HepG2 (cell line): ENCODE measurements at regions not wholly inside any gene's neighbourhood (a gene's known extent, or its start where the extent isn't known, plus 50 kb on each side); places are given as distances from the start of the nearest gene placed in this dataset.
A peak's percentile ranks its signal among the peaks of the same experiment; 100 is the strongest.

ENCODE experiments used
- ATAC-seq: fragments of 200-7000 bp; cut with Tn5 transposase; 3 replicates; pipeline ENCODE4 v1.9.1; 2020; ENCODE audit warnings: mild to moderate bottlenecking, moderate library complexity
- BruUV-seq: library from RNA; stranded (reverse); fragments of 400-500 nt; replicated peaks from 2 replicates; lab custom pipeline; 2021; lab: Mats Ljungman, UMichigan
- CTCF ChIA-PET: fragments of 300-600 bp; formaldehyde crosslinking; extraction: SDS; loops from one replicate; lab custom pipeline; 2021; ENCODE audit warnings: low total read pairs, inconsistent platforms, low intra/inter-chr PET ratio; lab: Yijun Ruan, JAX
- POLR2A ChIA-PET: fragments of 350-600 bp; sonication (Branson Sonifier 250); formaldehyde crosslinking; loops from one replicate; lab custom pipeline; 2020; ENCODE audit warnings: antibody characterized with exemption, inconsistent platforms; lab: Yijun Ruan, JAX
- DNase-seq: peaks from one replicate; pipeline ENCODE4 v3.0.0-alpha.2; 2015; ENCODE audit warnings: low spot score
- FAIRE-seq: peaks from 3 replicates; lab custom pipeline; 2011; peaks lifted over from hg19 to GRCh38; lab: Jason Lieb, UNC
- H2AFZ ChIP-seq: one replicate; pipeline ENCODE4 v1.6.1; 2011; ENCODE audit warnings: low read length, inconsistent platforms
- H3K27ac ChIP-seq: fragments of 300-600 bp; 3 replicates; pipeline ENCODE4 v1.8.0; 2011; ENCODE audit warnings: mixed run types, mild to moderate bottlenecking, mixed read lengths, low read length, inconsistent platforms; ENCODE audit not compliant: insufficient read depth; ENCODE audit errors: extremely low read length
- H3K27me3 ChIP-seq, 2 experiments: fragments of 200-600 bp in 1 of 2; 2 replicates in 1 of 2; 3 replicates in 1 of 2; pipeline versions ENCODE4 v1.6.0 to v1.8.0; 2011; ENCODE audit warnings: low read length in 2 of 2, mild to moderate bottlenecking in 2 of 2, moderate library complexity in 2 of 2, inconsistent platforms in 1 of 2; ENCODE audit not compliant: insufficient read depth in 2 of 2, control insufficient read depth in 1 of 2
- H3K36me3 ChIP-seq, 2 experiments: fragments of 200-600 bp in 1 of 2; replicated peaks in 1 of 2; 2 replicates in 1 of 2; 3 replicates in 1 of 2; pipeline versions ENCODE4 v1.5.1 to v1.8.0; 2011; ENCODE audit warnings: low read length in 2 of 2, inconsistent platforms in 1 of 2; ENCODE audit not compliant: insufficient read depth in 2 of 2, control insufficient read depth in 1 of 2
- H3K4me1 ChIP-seq: 2 replicates; pipeline ENCODE4 v1.5.1; 2012; ENCODE audit warnings: low read length, inconsistent platforms; ENCODE audit not compliant: insufficient read depth
- H3K4me2 ChIP-seq: 2 replicates; pipeline ENCODE4 v1.6.0; 2011; ENCODE audit warnings: low read depth, low read length, inconsistent platforms
- H3K4me3 ChIP-seq, 3 experiments: fragments of 200-600 bp in 1 of 3; sonication (generic), shearing (Covaris generic) in 1 of 3; replicated peaks in 1 of 3; 2 replicates each; pipeline ENCODE4 v1.5.1; 2011 to 2016; ENCODE audit warnings: low read length in 3 of 3, inconsistent platforms in 2 of 3, low read depth in 2 of 3, mild to moderate bottlenecking in 2 of 3, control low read depth in 1 of 3, mixed read lengths in 1 of 3; ENCODE audit not compliant: insufficient read depth in 1 of 3
- H3K79me2 ChIP-seq: one replicate; pipeline ENCODE4 v1.6.1; 2011; ENCODE audit warnings: low read length, inconsistent platforms; ENCODE audit not compliant: insufficient read depth
- H3K9ac ChIP-seq: 2 replicates; pipeline ENCODE4 v1.6.0; 2011; ENCODE audit warnings: mild to moderate bottlenecking, low read depth, low read length, inconsistent platforms; ENCODE audit not compliant: insufficient read depth
- H3K9me3 ChIP-seq: 2 replicates; pipeline ENCODE4 v1.5.1; 2012; ENCODE audit warnings: mild to moderate bottlenecking, low read length
- H4K20me1 ChIP-seq: 2 replicates; pipeline ENCODE4 v1.6.0; 2011; ENCODE audit warnings: inconsistent platforms, mild to moderate bottlenecking, low read length, moderate library complexity; ENCODE audit not compliant: insufficient read depth
- FOXK2 ChIP-seq: fragments of 450-650 bp; IDR thresholded peaks from 2 replicates; pipeline ENCODE4 v1.6.1; 2016
- MAFF ChIP-seq: IDR thresholded peaks from 2 replicates; pipeline ENCODE4 v1.6.1; 2011; ENCODE audit warnings: low read depth, low read length, improper control_type of control experiment
- MAFK ChIP-seq, 2 experiments: IDR thresholded peaks in 1 of 2; conservative IDR thresholded peaks in 1 of 2; 2 replicates each; pipeline ENCODE4 v1.6.1; 2011; ENCODE audit warnings: improper control_type of control experiment in 2 of 2, low read length in 2 of 2
- SSRP1 ChIP-seq: IDR thresholded peaks from 2 replicates; pipeline ENCODE4 v1.6.1; 2016; ENCODE audit warnings: control low read depth
- TCF7 ChIP-seq: sonication (generic); IDR thresholded peaks from 2 replicates; pipeline ENCODE4 v1.6.1; 2016; ENCODE audit warnings: antibody characterized with exemption, low read depth
- YEATS2 ChIP-seq: sonication (generic); formaldehyde crosslinking; IDR thresholded peaks from 2 replicates; pipeline ENCODE4 v1.4.0; 2020; ENCODE audit warnings: missing genetic modification reagents, borderline replicate concordance
- WGBS: methylation state at CpG from one replicate; pipeline ENCODE4 v1.1.6; 2017; ENCODE audit warnings: low lambda C conversion rate; 5-methylcytosine and 5-hydroxymethylcytosine counted together
- in situ Hi-C: cut with HindIII; loops from 2 replicates; pipeline ENCODE4 v1.10.0; 2017; ENCODE audit warnings: low pct_unique_long_range_greater_than_20kb; ENCODE audit not compliant: extremely low pct_ligation_motif_present
- intact Hi-C: fragments of 100-400 bp; cut with micrococcal nuclease; formaldehyde crosslinking; loops from one replicate; pipeline ENCODE4 v1.10.0; 2022; ENCODE audit not compliant: unreplicated experiment

DNA sequence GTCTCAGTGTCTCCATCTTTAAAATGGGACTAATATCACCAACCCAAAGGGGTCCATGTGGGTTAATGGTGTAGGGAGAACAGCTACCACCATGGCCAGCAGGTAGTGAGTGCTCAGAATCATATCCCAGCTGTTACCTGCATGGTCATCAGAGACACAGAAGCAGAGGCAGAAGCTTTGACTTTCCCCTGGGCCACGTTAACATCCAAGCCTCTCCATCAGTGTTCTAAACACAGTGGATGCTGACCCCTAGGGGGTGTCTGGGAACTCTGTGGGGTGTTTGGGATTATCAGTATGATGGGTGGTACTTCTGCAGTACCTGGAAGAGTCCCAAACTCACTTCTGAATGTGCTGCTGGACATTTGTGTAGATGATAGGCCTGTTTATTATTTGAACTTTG lies 93.6 kb downstream of the GYPC start:
- in situ Hi-C loops = no loop called here
- intact Hi-C loops = no loop called here
- FAIRE-seq = no peak

DNA sequence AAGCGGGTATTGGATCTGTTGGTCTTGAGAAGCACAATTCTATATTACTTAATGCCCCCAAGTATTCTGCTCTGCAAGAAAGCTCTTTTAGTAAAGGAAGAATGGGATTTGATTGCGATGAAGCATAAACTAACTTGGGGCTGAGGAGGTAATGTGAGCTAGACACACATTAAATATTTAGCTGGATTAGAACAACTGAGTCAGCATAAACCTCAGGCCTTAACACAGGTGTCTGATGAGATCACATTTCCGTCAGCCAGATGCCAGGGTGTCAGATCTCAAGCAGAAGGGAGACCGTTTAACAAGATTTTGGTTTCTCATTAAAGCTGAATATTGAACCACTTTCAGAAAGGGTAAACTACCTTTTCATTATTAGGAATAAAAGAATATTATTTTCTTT lies 94.5 kb downstream of the GYPC start:
- intact Hi-C loops = no loop called here
- in situ Hi-C loops = loop anchor here (25.0 kb wide), 1 partner anchor 988 kb away; no protein-coding TSS in a partner anchor
- Histone ChIP-seq H3K9me3 (no peaks in the 10 kb centered on the region), H3K4me2 (no peak overlapping the region), H2AFZ (no peak overlapping the region), H3K36me3 (no peaks in the 10 kb centered on the region), H4K20me1 (no peaks in the 10 kb centered on the region), H3K27ac (no peak overlapping the region), H3K79me2 (no peaks in the 10 kb centered on the region), H3K9ac (no peak overlapping the region), H3K4me3 (no peak overlapping the region), H3K4me1 (no peaks in the 10 kb centered on the region), H3K27me3 (peaks cover 2 to 7% of the 10 kb centered on the region in 2 experiments; a peak in 2 of 5 replicates)
- ATAC-seq (no peak), FAIRE-seq (no peak), DNase-seq (no peak)
- no peak for TF ChIP-seq SSRP1 (CRISPR knock-in tag)
- peak; percentile 91 to 96 for TF ChIP-seq MAFK (conservative IDR thresholded peaks at IDR 0.05 in 1 of 2, IDR thresholded peaks at IDR 0.05 in 1 of 2; ENCODE audit: low read length in 2 of 2)
- TF ChIP-seq MAFF = peak; percentile 93
- POLR2A ChIA-PET = no interaction called here
- WGBS = 3% methylated on average over 4 of the region's 4 CpGs
- BruUV-seq = no TSS peak
- CTCF ChIA-PET = no interaction called here

More for the DNA sequence above, 93.6 kb downstream of the GYPC start:
- no peak overlapping the region for H2AFZ ChIP-seq
- no peak for DNase-seq
- H3K4me2 ChIP-seq = no peak overlapping the region
- 0% methylated on average over 1 of the region's 1 CpG for WGBS
- H3K27ac ChIP-seq = no peak overlapping the region
- peak; percentile 41; the same call in 2 of the 3 replicates for ATAC-seq
- no peaks in the 10 kb centered on the region for H3K9me3 ChIP-seq
- BruUV-seq = no TSS peak
- no peak overlapping the region for H3K4me3 ChIP-seq
- H3K79me2 ChIP-seq = no peaks in the 10 kb centered on the region
- H3K36me3 ChIP-seq = no peaks in the 10 kb centered on the region
- H3K27me3 ChIP-seq = peaks cover 2 to 7% of the 10 kb centered on the region in 2 experiments; a peak in 2 of 5 replicates
- no peak for TF ChIP-seq FOXK2
- no peak for TF ChIP-seq YEATS2 (CRISPR knock-in tag)
- TF ChIP-seq TCF7 = no peak
- TF ChIP-seq, all 625 proteins: peak for 0
- no peaks in the 10 kb centered on the region for H4K20me1 ChIP-seq
- CTCF ChIA-PET = no interaction called here
- H3K4me1 ChIP-seq = no peaks in the 10 kb centered on the region
- POLR2A ChIA-PET = no interaction called here
- H3K9ac ChIP-seq = no peak overlapping the region
